ENCODE measurements at regions not wholly inside any gene's neighbourhood (a gene's known extent, or its start where the extent isn't known, plus 50 kb on each side); places are given as distances from the start of the nearest gene placed in this dataset.

GRCh38 chr6:97653076-97653475 is 370.1 kb upstream of the MMS22L start:
- ATAC-seq, result no peak
- H3K27me3 ChIP-seq (replicated peaks in 1 of 2; ENCODE audit: control insufficient read depth in 2 of 2, insufficient read depth in 2 of 2, low read length in 1 of 2), result no peaks in the 10 kb centered on the region
- no peak overlapping the region for H3K4me2 ChIP-seq (ENCODE audit: control insufficient read depth, insufficient read depth)
- POLR2A ChIA-PET, result no interaction called here
- no peak for DNase-seq (ENCODE audit: low read depth, low spot score)
- H3K4me3 ChIP-seq, result no peak overlapping the region
- no peaks in the 10 kb centered on the region for H3K79me2 ChIP-seq (ENCODE audit: control insufficient read depth, insufficient read depth, low read length)
- intact Hi-C loops (cut with micrococcal nuclease; ENCODE audit: unreplicated experiment), result no loop called here
- H3K36me3 ChIP-seq (ENCODE audit: control insufficient read depth in 2 of 2, insufficient read depth in 2 of 2, low read length in 1 of 2), result no peaks in the 10 kb centered on the region
- no peak overlapping the region for H3K9ac ChIP-seq (ENCODE audit: control insufficient read depth, insufficient read depth, low read length)
- TF ChIP-seq NFIC (IDR thresholded peaks at IDR 0.05; ENCODE audit: low read depth, low read length) (no peak), ATF2 (IDR thresholded peaks at IDR 0.05; ENCODE audit: low read length) (no peak), TCF12 (IDR thresholded peaks at IDR 0.05; ENCODE audit: low read depth, low read length) (no peak), REST (IDR thresholded peaks at IDR 0.05; ENCODE audit: low read depth, low read length) (no peak), MEF2A (IDR thresholded peaks at IDR 0.05; ENCODE audit: insufficient read depth, low read depth, low read length) (no peak), JUNB (IDR thresholded peaks at IDR 0.05) (no peak), GATAD2B (conservative IDR thresholded peaks at IDR 0.05; ENCODE audit: low read depth) (no peak)
- no peak for FAIRE-seq
- H3K27ac ChIP-seq (ENCODE audit: control insufficient read depth, insufficient read depth), result no peak overlapping the region
- RAD21 ChIA-PET (ENCODE audit: unreplicated experiment), result no interaction called here
- no peaks in the 10 kb centered on the region for H3K9me3 ChIP-seq (replicated peaks; ENCODE audit: control insufficient read depth, insufficient read depth, low read length)
- H2AFZ ChIP-seq (ENCODE audit: control insufficient read depth, low read depth, low read length), result no peak overlapping the region
- in situ Hi-C loops (cut with MboI), result no loop called here
- H4K20me1 ChIP-seq (ENCODE audit: control insufficient read depth, insufficient read depth), result no peaks in the 10 kb centered on the region
- H3K4me1 ChIP-seq (ENCODE audit: control insufficient read depth, insufficient read depth, low read length), result no peaks in the 10 kb centered on the region
- CTCF ChIA-PET, result no interaction called here
- BruUV-seq (replicated peaks), result no TSS peak
- SMC1A ChIA-PET (ENCODE audit: uncharacterized antibody, unreplicated experiment), result interaction anchor here (0.6 kb wide), 1 partner anchor 55 kb away, joined by 3 read pairs; no protein-coding TSS in a partner anchor

Measured in GM12878 (cell line).